H1 (cell line): ENCODE measurements at regions not wholly inside any gene's neighbourhood (a gene's known extent, or its start where the extent isn't known, plus 50 kb on each side); places are given as distances from the start of the nearest gene placed in this dataset.

Source experiments
- CTCF ChIA-PET: fragments of 300-600 bp; sonication (Branson Sonifier 250); formaldehyde crosslinking; loops from one replicate; lab custom pipeline; 2021; ENCODE audit not compliant: partially characterized antibody; lab: Charles Lee
- POLR2A ChIA-PET: fragments of 300-600 bp; sonication (Branson Sonifier 250); formaldehyde crosslinking; loops from one replicate; lab custom pipeline; 2021; ENCODE audit warnings: inconsistent platforms; ENCODE audit not compliant: partially characterized antibody; lab: Charles Lee
- DNase-seq, 2 experiments: peaks; one replicate each; pipeline versions ENCODE4 v3.0.0 to v3.0.0-alpha.2; 2010 to 2022; ENCODE audit warnings: low spot score in 2 of 2, low read depth in 1 of 2, mixed read lengths in 1 of 2
- FAIRE-seq: peaks from 2 replicates; lab custom pipeline; 2011; peaks lifted over from hg19 to GRCh38; lab: Jason Lieb, UNC
- H2AFZ ChIP-seq: 2 replicates; pipeline ENCODE4 v1.8.1; 2012; ENCODE audit warnings: low read length, inconsistent platforms
- H2AK5ac ChIP-seq: 2 replicates; pipeline ENCODE4 v1.6.1; 2013; ENCODE audit warnings: low read depth, low read length
- H2BK120ac ChIP-seq: replicated peaks from 2 replicates; pipeline ENCODE3; 2013; ENCODE audit warnings: low read depth, low read length, inconsistent platforms
- H2BK12ac ChIP-seq: 2 replicates; pipeline ENCODE4 v1.6.1; 2013; ENCODE audit warnings: low read depth, low read length
- H2BK15ac ChIP-seq: 2 replicates; pipeline ENCODE4 v1.6.1; 2013; ENCODE audit warnings: low read length
- H2BK20ac ChIP-seq: 2 replicates; pipeline ENCODE4 v1.6.1; 2013; ENCODE audit warnings: low read length
- H2BK5ac ChIP-seq: 2 replicates; pipeline ENCODE4 v1.6.1; 2013; ENCODE audit warnings: low read depth, low read length
- H3K14ac ChIP-seq: 2 replicates; pipeline ENCODE4 v1.6.1; 2013; ENCODE audit warnings: inconsistent platforms; ENCODE audit not compliant: insufficient read length
- H3K18ac ChIP-seq: 2 replicates; pipeline ENCODE4 v1.6.1; 2013; ENCODE audit warnings: low read length; ENCODE audit errors: extremely low read depth
- H3K23ac ChIP-seq: 2 replicates; pipeline ENCODE4 v1.6.1; 2013; ENCODE audit warnings: inconsistent platforms; ENCODE audit not compliant: insufficient read length
- H3K23me2 ChIP-seq: 2 replicates; pipeline ENCODE4 v1.6.1; 2013; ENCODE audit warnings: low read depth, low read length
- H3K27ac ChIP-seq: 2 replicates; pipeline ENCODE4 v1.6.1; 2011; ENCODE audit warnings: low read depth, low read length, inconsistent platforms
- H3K27me3 ChIP-seq, 4 experiments: replicated peaks in 1 of 4; 1 replicate in 1 of 4; 2 replicates in 3 of 4; pipeline versions ENCODE4 v1.6.1 to v1.8.1; 2011 to 2013; ENCODE audit warnings: low read length in 3 of 4, mild to moderate bottlenecking in 3 of 4, inconsistent platforms in 2 of 4, mixed read lengths in 2 of 4, moderate library complexity in 1 of 4; ENCODE audit not compliant: control insufficient read depth in 3 of 4, insufficient read depth in 3 of 4; ENCODE audit errors: extremely low read depth in 1 of 4
- H3K36me3 ChIP-seq, 4 experiments: 2 replicates each; pipeline versions ENCODE4 v1.6.1 to v1.8.1; 2011 to 2013; ENCODE audit warnings: mild to moderate bottlenecking in 4 of 4, low read length in 3 of 4, moderate library complexity in 2 of 4, control low read depth in 1 of 4, inconsistent platforms in 1 of 4; ENCODE audit not compliant: insufficient read depth in 4 of 4, control insufficient read depth in 2 of 4
- H3K4ac ChIP-seq: replicated peaks from 2 replicates; pipeline ENCODE3; 2013; ENCODE audit warnings: low read length, low read depth, mixed read lengths, inconsistent platforms; ENCODE audit not compliant: insufficient read length
- H3K4me1 ChIP-seq, 4 experiments: replicated peaks in 1 of 4; 1 replicate in 1 of 4; 2 replicates in 3 of 4; pipeline versions ENCODE4 v1.6.1 to v1.8.1; 2011 to 2013; ENCODE audit warnings: low read length in 3 of 4, inconsistent platforms in 2 of 4, mixed read lengths in 1 of 4; ENCODE audit not compliant: insufficient read depth in 4 of 4, control insufficient read depth in 3 of 4
- H3K4me2 ChIP-seq, 2 experiments: 2 replicates each; pipeline versions ENCODE4 v1.6.1 to v1.8.1; 2011 to 2013; ENCODE audit warnings: low read depth in 2 of 2, low read length in 2 of 2, control low read depth in 1 of 2, inconsistent platforms in 1 of 2, mild to moderate bottlenecking in 1 of 2; ENCODE audit not compliant: insufficient read depth in 1 of 2
- H3K4me3 ChIP-seq, 4 experiments: fragments of 200-600, 300-600 bp in 1 of 4; sonication (generic), shearing (Covaris generic), sonication (Bioruptor Twin) in 1 of 4; 2 replicates each; pipeline versions ENCODE4 v1.5.1 to v1.8.1; 2011 to 2016; ENCODE audit warnings: low read length in 4 of 4, low read depth in 3 of 4, control low read depth in 2 of 4, inconsistent platforms in 2 of 4, mild to moderate bottlenecking in 2 of 4, mixed read lengths in 1 of 4, moderate library complexity in 1 of 4; ENCODE audit not compliant: insufficient read depth in 2 of 4; ENCODE audit errors: extremely low read depth in 1 of 4
- H3K56ac ChIP-seq: replicated peaks from 2 replicates; pipeline ENCODE3; 2013; ENCODE audit warnings: low read depth, mild to moderate bottlenecking, mixed read lengths, low read length, inconsistent platforms; ENCODE audit not compliant: insufficient read length
- H3K79me1 ChIP-seq: 2 replicates; pipeline ENCODE4 v1.6.1; 2013; ENCODE audit warnings: low read depth, low read length, control low read depth
- H3K79me2 ChIP-seq, 2 experiments: 2 replicates each; pipeline versions ENCODE4 v1.6.1 to v1.8.1; 2012 to 2013; ENCODE audit warnings: low read length in 2 of 2, mild to moderate bottlenecking in 2 of 2, inconsistent platforms in 1 of 2; ENCODE audit not compliant: insufficient read depth in 2 of 2, control insufficient read depth in 1 of 2
- H3K9ac ChIP-seq, 4 experiments: replicated peaks in 1 of 4; 1 replicate in 1 of 4; 2 replicates in 3 of 4; pipeline versions ENCODE4 v1.6.1 to v1.8.1; 2011 to 2013; ENCODE audit warnings: low read depth in 3 of 4, low read length in 3 of 4, control low read depth in 2 of 4, mild to moderate bottlenecking in 2 of 4, moderate library complexity in 2 of 4, inconsistent platforms in 1 of 4; ENCODE audit errors: extremely low read depth in 1 of 4
- H3K9me3 ChIP-seq, 2 experiments: 2 replicates each; pipeline versions ENCODE4 v1.6.1 to v1.8.1; 2012 to 2013; ENCODE audit warnings: mild to moderate bottlenecking in 2 of 2, moderate library complexity in 2 of 2, control low read depth in 1 of 2, inconsistent platforms in 1 of 2, low read depth in 1 of 2, low read length in 1 of 2, mixed read lengths in 1 of 2; ENCODE audit not compliant: insufficient read depth in 2 of 2
- H4K20me1 ChIP-seq, 2 experiments: replicated peaks in 1 of 2; 2 replicates each; pipeline versions ENCODE3 to v1.8.1; 2011 to 2013; ENCODE audit warnings: inconsistent platforms in 2 of 2, low read length in 2 of 2, mild to moderate bottlenecking in 1 of 2; ENCODE audit not compliant: insufficient read depth in 2 of 2, control insufficient read depth in 1 of 2
- H4K5ac ChIP-seq: 2 replicates; pipeline ENCODE4 v1.6.1; 2013; ENCODE audit warnings: low read length, low read depth, mixed read lengths, inconsistent platforms; ENCODE audit not compliant: insufficient read length
- H4K8ac ChIP-seq: 2 replicates; pipeline ENCODE4 v1.8.0; 2013; ENCODE audit warnings: mild to moderate bottlenecking, moderate library complexity, low read length, inconsistent platforms; ENCODE audit not compliant: insufficient read depth; ENCODE audit errors: extremely low read depth
- H4K91ac ChIP-seq: replicated peaks from 2 replicates; pipeline ENCODE3; 2013; ENCODE audit warnings: low read length, mixed read lengths, inconsistent platforms; ENCODE audit not compliant: insufficient read length
- BACH1 ChIP-seq: IDR thresholded peaks from 2 replicates; pipeline ENCODE4 v1.6.1; 2012; ENCODE audit warnings: low read length, improper control_type of control experiment
- SIRT6 ChIP-seq: IDR thresholded peaks from one replicate; pipeline ENCODE4 v1.7.1; 2012; ENCODE audit warnings: low read length, inconsistent platforms
- SRF ChIP-seq: IDR thresholded peaks from 2 replicates; pipeline ENCODE4 v1.6.1; 2011; ENCODE audit warnings: mild to moderate bottlenecking, low read depth, low read length, moderate library complexity
- SUZ12 ChIP-seq: fragments of 200-600 bp; sonication (generic); IDR thresholded peaks from 2 replicates; pipeline ENCODE4 v1.6.1; 2012; ENCODE audit warnings: mild to moderate bottlenecking, inconsistent platforms, low read length, moderate library complexity, mixed read lengths
- TAF7 ChIP-seq: optimal IDR thresholded peaks from 2 replicates; pipeline ENCODE3; 2011; ENCODE audit warnings: low read depth, mild to moderate bottlenecking, inconsistent platforms, low read length, moderate library complexity, borderline replicate concordance
- TEAD4 ChIP-seq: IDR thresholded peaks from 2 replicates; pipeline ENCODE4 v1.6.1; 2012; ENCODE audit warnings: low read depth, low read length, inconsistent platforms, mixed read lengths
- WGBS, 2 experiments: shearing (Covaris generic) in 1 of 2; methylation state at CpG; one replicate each; pipeline versions ENCODE4 v1.1.6 to v1.1.7; 2013 to 2015; ENCODE audit warnings: low lambda C conversion rate in 2 of 2, mixed read lengths in 2 of 2, inconsistent platforms in 1 of 2, low coverage in 1 of 2, missing lambda C conversion rate in 1 of 2; ENCODE audit not compliant: insufficient replicate concordance in 2 of 2, insufficient coverage in 1 of 2, insufficient read length in 1 of 2; ENCODE audit errors: extremely low coverage in 1 of 2, missing lambda C conversion rate in 1 of 2; 5-methylcytosine and 5-hydroxymethylcytosine counted together
- TF ChIP-seq, protein P1 (sequence below): IDR thresholded peaks from 2 replicates; pipeline ENCODE4 v1.6.1; 2012; ENCODE audit warnings: low read length, inconsistent platforms
- TF ChIP-seq, protein P2 (sequence below): IDR thresholded peaks from 2 replicates; pipeline ENCODE4 v1.6.1; 2012; ENCODE audit warnings: inconsistent platforms

DNA sequence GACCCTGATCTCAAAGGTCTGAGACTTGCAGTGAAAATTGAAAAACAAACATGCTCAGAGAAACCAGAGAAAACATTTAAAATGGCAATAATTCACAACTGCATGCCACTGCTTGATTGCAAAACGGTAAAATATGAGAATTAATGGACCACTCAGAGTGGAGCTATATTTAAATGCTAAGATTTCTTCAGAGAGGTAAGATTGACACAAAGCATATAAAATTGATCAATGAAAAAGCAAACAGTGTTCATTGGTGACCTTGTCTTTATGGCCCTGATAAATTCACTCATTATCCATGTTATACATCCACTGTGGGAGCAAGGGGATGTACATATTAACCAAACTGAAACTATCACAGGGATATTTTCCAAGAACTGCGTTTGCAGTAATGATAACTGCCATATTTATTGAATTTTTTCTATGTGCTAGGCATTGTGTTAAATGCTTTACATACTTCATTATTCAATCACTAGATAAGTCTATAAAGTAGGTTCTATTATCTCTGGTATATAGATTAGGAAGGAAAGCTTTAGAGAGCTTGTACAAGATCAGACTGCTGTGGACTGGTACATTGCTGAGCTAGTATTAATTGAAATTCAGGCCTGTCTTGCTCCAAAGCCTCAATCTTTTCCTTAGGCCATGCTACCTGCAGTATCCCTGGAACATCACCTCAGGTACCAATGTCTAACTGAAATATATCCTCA, 113.9 kb upstream of the LMO3 start:
- FAIRE-seq = no peak
- H3K9me3 ChIP-seq = no peaks in the 10 kb centered on the region

More for the DNA sequence above, 113.9 kb upstream of the LMO3 start:
- CTCF ChIA-PET = no interaction called here
- Histone ChIP-seq H4K5ac (no peak overlapping the region), H3K79me1 (no peaks in the 10 kb centered on the region), H2BK20ac (no peak overlapping the region), H4K20me1 (no peaks in the 10 kb centered on the region), H3K23ac (no peak overlapping the region), H3K23me2 (no peaks in the 10 kb centered on the region), H3K4ac (no peak overlapping the region), H3K14ac (no peak overlapping the region), H3K4me3 (no peak overlapping the region), H3K36me3 (no peaks in the 10 kb centered on the region), H4K91ac (no peak overlapping the region), H3K56ac (no peak overlapping the region), H2BK12ac (no peak overlapping the region), H2AFZ (no peak overlapping the region), H2BK120ac (no peak overlapping the region), H3K27me3 (no peaks in the 10 kb centered on the region), H2BK5ac (no peak overlapping the region), H2BK15ac (no peak overlapping the region), H3K4me1 (no peaks in the 10 kb centered on the region), H2AK5ac (no peak overlapping the region), H3K18ac (no peak overlapping the region), H4K8ac (no peak overlapping the region), H3K27ac (no peak overlapping the region), H3K79me2 (no peaks in the 10 kb centered on the region), H3K9ac (no peak overlapping the region), H3K4me2 (no peak overlapping the region)
- DNase-seq = no peak
- POLR2A ChIA-PET = no interaction called here
- TF ChIP-seq SUZ12 (no peak), SRF (no peak), BACH1 (no peak), TAF7 (no peak), TEAD4 (no peak), SIRT6 (no peak)
- TF ChIP-seq, protein P1, sequence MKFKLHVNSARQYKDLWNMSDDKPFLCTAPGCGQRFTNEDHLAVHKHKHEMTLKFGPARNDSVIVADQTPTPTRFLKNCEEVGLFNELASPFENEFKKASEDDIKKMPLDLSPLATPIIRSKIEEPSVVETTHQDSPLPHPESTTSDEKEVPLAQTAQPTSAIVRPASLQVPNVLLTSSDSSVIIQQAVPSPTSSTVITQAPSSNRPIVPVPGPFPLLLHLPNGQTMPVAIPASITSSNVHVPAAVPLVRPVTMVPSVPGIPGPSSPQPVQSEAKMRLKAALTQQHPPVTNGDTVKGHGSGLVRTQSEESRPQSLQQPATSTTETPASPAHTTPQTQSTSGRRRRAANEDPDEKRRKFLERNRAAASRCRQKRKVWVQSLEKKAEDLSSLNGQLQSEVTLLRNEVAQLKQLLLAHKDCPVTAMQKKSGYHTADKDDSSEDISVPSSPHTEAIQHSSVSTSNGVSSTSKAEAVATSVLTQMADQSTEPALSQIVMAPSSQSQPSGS = no peak
- TF ChIP-seq, protein P2, sequence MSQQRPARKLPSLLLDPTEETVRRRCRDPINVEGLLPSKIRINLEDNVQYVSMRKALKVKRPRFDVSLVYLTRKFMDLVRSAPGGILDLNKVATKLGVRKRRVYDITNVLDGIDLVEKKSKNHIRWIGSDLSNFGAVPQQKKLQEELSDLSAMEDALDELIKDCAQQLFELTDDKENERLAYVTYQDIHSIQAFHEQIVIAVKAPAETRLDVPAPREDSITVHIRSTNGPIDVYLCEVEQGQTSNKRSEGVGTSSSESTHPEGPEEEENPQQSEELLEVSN = no peak
- WGBS, 2 experiments = 100% methylated on average over 2 of the region's 2 CpGs; no CpG with 5 or more reads in 1 of the 2 experiments
